ENCODE measurements at regions not wholly inside any gene's neighbourhood (a gene's known extent, or its start where the extent isn't known, plus 50 kb on each side); places are given as distances from the start of the nearest gene placed in this dataset.

DNA sequence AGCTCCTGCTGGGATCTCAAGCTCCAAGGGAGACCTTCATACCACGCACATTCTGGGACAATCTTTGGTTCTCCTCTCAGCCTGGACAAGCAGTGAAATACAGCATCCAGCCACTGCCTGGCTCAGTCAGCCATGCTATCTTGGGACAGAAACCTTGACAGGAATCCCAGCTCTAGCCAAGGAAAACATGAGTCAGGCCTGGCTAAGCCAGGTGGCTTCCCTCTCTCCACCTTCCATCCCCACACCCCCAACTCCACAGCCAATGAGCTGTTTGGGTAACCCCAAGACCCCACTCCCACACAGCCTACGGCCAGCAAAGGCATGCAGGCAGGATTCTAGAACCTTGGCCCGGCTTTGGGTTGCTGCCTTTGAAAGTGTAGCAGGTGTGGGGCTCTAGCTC is 64.9 kb downstream of the MCFD2 start:
- DNase-seq (ENCODE audit: low read depth, low spot score), result peak; percentile 52

DNA sequence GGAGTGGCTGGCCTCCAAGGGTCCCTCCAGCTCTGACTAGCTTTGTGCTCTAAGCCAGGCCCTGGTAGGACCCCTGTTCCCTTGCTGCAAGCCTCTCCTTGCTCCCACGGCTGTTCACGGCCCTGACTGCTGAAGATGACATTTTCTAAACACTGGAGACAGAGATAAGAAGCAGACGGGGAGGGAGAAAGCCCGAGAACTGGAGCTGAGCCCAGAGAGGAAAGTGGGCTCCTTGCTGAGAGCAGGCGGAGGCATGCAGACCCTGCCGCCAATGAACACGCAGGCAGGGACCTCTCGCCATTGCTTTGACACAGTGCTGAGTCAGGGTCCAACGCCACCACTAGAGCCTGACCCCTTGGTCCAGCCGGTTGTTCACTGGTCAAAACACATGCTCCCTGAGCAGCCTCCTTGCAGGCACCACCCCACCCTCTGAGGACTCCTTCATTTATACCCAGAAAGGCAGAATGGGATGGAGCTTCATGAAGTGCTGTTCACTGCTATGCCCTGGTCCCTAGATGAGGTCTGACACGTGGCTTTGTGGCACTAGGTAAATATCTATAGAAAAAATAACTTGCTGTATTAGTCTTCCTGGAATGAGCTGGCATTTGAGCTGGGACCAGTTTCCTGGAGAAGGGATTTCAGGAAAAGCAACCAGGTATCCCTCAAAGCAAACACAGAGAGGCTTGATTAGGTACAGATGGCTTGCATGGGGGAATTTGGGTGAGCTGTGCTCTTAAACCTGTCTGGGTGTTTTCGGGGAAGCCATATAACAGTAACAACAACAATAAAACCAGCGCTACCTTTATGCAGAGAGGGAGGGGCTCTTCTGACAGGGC is 65.7 kb downstream of the MCFD2 start:
- no peak for DNase-seq (ENCODE audit: low read depth, low spot score)

DNA sequence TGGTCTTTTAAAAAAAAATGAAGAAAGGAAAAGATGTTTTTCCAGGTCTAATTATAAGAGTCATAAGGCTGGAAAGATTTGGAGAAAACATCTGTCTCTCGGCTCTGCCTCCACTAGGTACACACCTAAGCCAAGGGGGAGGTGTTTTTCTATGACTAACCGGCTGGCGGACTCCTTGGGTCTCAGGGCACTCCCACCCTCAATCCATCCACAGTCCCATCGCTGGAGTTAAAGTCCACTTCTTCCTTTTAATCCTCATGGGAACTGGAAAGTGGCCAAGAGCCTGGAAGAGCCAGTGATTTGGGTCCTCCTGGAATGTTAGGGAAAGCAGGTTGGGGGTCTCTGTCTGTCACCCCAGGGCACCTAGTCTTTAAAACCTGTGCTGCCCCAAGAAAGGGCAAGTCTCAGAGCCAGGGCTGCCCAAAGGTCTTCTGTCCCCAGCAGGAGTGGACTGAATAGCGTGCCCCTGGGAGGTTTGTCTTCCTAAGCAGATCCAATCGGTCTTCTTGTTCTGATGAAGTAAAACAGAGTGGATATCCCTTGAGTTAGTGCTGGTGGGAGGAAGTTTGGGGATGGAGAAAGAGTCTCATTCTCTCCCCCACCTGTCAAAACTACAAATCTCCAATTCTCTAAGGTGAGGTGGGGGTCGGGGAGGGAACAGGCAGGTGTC is 66.4 kb downstream of the MCFD2 start:
- DNase-seq (ENCODE audit: low read depth, low spot score), result no peak

DNA sequence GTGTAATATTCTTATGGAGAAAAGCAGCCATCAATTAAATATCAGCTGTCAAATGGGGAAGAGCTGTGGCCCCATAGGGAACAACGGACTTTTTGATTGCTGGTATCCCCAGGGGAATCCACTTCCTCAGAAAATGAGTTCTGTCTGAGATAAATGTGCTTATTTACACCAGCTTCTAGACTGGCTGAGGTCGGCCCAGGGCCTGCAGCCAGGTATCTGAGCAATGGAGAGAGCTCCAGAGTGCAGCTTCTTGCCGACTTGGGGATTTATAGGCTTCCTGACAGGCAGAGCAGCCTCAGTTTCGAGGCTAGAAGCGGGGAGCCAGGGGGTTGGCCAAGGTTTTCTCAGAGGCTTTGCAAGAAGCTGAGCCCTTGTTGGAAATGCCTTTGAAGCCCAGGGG is 67.2 kb downstream of the MCFD2 start:
- DNase-seq (ENCODE audit: low read depth, low spot score), result no peak

DNA sequence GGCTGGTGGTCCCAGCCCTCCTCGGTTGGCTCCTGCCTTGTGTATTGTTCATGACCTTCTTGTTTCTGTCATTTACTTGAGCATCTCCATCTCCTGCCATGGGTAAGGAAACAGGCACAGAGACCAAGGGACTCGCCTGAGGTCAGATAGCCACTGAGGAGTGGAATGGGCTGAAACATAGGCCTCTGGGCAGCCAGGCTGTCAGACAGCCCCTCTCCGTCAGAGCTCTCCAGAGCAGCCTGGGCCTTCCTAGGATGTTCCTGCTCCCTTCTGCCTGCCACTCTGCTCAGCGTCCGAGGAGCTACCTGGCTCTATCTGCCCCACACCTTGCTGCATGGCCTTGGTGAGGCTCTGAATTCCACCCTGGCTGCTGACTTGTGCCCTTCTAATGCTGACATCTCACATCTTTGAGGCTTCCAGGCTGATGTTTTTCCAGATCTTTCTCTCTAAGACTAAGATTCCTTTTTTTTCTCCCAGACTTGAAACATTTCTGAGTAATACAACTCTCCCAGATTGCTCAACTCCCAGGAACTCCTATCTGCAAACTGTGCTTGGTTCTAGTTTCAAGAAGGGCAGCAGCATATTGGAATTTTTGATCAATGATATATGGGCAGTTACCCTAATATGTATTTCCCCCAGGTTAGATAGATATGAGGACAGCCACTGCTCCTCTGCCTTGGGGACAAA is 67.7 kb downstream of the MCFD2 start:
- no peak for DNase-seq (ENCODE audit: low read depth, low spot score)

DNA sequence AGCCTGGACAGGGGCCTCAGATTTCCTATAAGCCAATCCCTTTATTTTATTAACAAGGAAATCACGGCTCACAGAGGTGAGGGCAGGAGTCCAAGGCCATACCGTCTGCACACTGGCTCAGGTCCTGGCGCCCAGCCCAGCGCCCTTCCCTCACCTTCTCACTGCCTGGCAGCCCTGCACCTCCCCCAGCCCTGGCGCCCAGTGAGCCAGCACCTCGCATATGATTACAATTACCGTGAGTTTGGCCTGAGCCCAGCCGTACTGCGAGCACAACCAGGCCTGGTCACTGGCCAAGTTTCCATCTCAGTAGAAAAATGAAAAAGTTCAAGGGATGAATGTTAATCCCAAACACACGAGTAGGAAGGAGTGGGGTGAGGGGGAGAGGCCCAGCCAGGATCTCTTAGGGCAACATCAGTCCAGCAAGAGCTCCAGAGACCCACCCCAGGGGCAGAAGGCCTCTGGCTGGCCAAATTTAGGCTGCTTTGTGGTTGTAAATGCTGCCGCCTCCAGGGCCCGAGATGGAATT is 68.4 kb downstream of the MCFD2 start:
- peak; percentile 57 for DNase-seq (ENCODE audit: low read depth, low spot score)

DNA sequence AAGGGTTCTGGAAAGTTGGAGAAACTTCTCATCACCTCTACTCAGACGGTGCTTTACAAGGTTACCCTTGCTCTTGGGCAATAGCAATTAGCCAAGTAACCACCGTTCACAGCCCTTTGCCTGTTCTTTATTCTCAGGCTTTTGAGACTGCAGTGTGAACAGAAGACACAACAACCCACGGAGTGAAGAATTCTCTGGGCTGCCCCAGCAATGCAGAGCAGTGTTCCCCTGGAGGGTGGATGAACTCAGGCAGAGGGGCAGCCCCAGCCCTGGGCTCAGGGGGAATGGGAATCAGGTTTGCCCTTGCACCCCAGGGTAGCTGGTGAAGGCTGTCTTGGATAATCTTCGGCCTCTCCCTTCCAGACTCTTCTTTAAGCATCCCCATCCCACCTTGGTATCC is 69.1 kb downstream of the MCFD2 start:
- DNase-seq (ENCODE audit: low read depth, low spot score), result no peak

DNA sequence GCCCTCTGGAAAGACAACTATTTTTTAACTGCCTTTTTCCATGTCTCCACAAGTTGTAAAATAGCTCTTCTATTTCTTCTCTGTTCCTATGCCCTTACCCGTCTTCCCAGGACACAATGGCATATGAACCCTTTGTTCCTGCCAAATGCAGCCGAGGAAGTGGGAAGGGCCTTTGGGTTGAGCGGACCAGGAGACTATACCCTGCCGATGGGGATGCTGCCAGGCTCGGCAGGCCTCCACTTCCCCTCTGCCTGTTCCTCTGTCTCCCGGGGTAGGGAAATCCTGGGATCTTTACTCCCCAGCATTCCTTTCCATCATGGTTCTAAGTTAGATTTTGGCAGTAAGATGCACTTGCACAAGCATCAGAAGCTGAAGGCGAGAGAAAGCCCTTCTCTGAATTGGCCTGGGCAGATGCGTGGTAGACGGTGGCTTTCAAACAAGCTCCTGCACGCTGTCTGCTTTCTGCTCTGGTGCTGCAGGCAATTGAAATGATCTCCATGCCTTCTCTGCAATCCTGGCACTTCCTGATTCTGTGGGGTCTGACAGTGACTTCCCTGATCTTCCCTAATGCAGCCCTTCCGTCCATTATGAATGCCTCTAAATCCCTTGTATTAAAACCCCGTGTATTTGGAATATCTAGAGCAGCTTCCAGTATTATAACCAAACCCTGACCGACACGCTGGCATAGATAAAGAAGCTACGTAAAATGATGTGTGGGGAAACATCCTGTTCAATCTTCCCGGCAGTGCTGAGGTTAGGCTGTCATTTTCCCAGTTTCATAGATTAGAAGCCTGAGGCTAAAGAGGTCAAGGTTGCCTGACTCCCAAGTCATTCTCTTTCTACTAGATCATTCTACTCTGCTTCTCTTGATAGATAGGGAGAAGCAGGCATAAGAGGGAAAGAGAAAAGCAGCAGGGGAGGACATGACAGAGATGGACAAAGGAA is 69.8 kb downstream of the MCFD2 start:
- no peak for DNase-seq (ENCODE audit: low read depth, low spot score)

DNA sequence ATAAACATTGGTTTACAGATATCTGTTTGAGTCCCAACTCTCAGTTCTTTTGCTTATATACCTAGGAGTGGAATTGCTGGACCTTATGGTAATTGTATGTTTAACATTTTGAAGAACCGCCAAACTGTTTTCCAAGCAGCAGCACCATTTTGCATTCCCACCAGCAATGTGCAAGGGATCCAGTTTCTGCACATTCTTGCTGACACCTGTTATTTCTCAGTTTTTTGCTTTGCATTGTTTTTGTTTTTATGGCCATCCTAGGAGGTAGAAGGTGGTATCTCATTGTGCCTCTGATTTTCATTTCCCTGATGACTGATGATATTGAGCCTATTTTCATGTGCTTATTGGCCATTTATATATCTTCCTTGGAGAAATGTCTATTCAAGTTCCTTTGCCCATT is 71.2 kb downstream of the MCFD2 start:
- DNase-seq (ENCODE audit: low read depth, low spot score), result no peak

DNA sequence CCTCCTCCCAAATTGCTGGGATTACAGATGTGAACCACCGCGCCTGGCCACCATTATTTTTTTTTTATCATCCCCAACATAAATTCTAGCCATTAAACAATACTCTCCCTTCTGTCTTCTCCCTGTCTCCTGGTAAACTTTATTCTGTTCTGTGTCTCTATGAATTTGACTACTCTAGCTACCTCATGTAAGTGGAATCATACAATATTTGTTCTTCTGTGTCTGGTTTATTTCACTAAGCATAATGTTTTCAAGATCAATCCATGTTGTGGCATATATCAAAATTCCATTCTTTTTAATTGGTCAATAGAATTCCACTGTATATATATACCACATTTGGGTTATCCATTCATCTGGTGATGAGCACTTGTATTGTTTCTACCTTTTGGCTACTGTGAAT is 71.6 kb downstream of the MCFD2 start:
- no peak for DNase-seq (ENCODE audit: low read depth, low spot score)

DNA sequence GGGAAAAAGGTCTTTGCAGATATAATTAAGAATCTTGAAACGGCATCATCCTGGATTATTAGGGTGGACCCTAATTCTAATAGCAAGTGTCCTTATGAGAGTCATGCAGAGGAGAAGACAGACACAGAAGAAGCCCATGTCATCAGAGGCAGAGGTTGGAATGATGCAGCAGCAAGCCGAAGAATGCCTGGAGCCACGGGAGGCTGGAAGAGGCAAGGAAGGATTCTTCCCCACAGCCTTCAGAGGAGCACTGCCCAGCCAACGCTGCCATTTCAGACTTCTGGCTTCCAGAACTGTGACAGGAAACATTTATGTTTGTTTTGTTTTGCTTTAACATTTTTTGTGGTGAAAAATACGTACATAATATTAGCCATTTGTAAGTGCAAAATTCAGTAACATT is 72.3 kb downstream of the MCFD2 start:
- DNase-seq (ENCODE audit: low read depth, low spot score), result no peak

DNA sequence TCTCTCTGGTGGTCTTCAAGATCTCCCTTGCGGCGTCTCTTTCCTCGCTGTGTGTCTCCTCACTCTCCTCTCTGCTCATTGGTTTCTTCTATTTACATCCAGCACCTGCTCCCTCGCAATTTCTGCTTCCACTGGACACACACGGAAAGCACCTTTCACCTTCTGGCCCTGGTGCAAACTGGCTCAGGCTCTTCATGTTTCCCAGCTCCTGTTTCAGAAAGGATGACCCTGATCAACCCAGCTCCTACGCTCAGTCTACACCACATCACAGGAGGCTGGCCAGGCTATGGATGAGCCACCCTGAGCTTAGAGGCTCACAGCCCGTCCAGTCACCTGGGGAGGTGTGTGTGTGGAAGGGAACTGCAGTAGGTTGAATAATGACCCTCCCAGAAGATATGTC is 72.7 kb downstream of the MCFD2 start:
- DNase-seq (ENCODE audit: low read depth, low spot score), result no peak

DNA sequence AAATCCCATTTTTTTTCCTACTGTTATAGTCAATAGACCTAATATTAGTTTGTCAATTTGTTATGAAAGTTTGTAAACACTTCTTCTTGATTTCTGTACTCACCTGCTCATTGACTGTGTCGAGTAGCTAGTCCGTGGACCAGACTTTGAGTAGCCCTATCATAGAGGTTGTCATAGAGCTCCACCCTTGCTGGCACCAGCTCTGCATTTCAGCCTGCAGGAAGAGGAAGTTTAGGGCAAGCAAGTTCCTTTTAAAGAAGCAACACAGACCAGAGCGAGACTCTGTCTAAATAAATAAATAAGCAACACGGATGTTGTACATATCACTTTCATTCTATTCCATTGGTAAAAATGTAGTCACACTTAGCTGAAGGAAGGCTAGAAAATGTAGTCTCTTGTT is 74.0 kb downstream of the MCFD2 start:
- no peak for DNase-seq (ENCODE audit: low read depth, low spot score)

DNA sequence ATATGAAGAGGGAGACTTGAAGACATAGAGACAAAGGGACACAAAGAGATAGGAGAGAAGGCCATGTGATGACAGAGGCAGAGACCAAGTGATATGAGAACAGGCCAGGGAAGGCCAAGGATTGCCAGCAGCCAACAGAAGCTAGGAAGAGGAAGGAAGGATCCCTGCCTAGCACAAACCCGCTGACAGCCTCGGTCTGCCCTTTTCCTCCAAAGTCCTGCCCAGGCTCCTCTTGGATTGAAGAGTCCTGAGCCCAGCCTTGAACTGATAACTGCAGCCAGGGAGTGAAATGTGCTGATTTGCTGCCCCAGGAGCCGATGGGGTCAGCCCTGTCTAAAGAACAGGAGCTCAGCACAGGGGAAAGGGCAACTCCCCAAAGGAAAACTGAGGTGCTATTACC is 76.6 kb downstream of the MCFD2 start:
- no peak for DNase-seq (ENCODE audit: low read depth, low spot score)

DNA sequence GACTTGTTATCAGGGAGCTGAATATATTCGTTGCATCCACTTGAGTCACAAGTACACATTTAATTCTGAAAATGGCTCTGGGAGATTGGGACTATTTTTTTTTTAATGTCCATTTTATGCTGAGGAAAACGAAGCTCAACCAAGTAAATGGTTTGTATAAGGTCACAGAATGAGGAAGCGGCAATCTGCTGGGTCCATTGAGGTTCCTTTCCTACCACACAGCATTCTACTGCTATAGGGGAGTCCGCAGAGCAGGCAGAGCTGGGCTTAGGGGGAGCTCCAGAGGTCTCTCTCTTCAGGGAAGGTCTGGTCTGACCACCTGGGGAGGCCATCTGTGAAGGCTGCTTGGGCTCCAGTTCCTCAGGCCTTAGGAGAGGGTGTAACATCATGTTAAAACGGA is 77.9 kb downstream of the MCFD2 start:
- no peak for DNase-seq (ENCODE audit: low read depth, low spot score)

DNA sequence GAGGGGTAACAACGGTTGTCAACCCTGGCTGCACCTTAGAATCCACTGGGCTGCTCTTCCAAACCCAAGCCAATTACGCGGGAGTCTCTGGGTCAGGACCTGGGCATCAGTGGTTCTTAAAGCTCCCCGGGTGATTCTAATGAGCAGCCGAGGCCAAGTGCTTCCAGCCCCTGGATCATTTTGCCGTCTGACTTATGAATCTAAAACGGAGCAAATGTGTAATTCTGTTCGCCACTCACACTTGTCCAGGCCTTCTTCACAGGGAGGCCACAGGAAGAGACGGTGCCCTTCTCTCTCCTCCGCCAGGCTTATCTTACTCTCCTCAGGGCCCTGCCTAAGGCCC is 78.5 kb downstream of the MCFD2 start:
- DNase-seq (ENCODE audit: low read depth, low spot score), result no peak

DNA sequence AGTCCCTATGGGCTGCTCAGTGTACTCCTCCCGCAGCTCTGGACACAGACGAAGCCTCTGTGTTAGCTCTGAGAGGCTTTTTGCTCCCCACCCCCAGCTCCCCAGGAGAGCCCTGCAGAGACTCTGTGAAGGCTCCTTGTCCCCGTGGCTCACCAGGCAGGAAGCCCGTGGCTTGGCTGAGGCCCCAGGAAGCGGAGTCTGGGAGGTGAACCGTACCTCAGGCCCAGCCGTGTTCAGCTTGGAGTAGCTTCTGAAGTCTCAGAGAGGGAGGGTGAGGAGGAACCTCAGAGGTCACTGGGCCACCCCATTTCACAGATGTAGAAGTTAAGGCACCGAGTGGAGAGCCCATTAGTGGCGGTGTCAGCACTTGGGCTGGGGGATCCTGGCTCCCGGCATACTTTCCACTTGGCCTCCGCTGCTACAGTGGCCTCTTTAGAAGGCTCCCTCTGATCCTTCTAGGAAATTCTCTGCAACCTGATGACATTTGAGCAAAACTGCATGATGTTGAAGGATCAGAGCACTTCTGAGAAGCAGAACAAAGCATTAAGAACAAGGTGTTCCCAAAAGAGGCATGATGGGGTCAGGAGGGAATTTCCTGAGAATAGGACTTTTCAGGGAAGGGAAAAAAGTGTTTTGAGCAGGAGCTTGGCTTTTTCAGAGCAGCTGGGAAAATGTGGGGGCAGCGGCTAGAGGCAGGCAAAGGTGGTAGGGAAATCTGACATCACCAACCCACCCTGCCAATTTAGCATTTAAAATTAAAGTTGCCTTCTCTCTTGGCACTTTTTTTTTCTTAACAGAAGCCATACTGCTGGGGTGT is 79.1 kb downstream of the MCFD2 start:
- no peak for DNase-seq (ENCODE audit: low read depth, low spot score)

DNA sequence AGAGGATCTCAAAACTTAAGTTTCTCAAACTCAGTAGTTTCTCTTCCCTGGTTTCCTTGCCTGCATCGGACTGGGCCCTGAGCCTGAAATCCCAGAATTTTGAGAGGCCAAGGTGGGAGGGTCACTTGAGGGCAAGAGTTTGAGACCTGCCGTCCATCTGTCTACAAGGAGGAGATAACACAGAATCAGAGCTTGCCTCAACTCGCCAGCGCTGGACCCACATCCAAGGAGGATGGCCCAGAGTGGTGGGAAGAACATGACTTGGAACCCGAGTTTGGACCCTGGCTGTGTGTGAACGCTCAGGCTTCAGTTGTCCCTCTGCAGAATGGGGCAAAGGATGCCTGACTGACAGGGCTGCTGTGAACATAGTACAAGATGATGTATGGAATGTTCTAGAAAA is 80.1 kb downstream of the MCFD2 start:
- no peak for DNase-seq (ENCODE audit: low read depth, low spot score)

DNA sequence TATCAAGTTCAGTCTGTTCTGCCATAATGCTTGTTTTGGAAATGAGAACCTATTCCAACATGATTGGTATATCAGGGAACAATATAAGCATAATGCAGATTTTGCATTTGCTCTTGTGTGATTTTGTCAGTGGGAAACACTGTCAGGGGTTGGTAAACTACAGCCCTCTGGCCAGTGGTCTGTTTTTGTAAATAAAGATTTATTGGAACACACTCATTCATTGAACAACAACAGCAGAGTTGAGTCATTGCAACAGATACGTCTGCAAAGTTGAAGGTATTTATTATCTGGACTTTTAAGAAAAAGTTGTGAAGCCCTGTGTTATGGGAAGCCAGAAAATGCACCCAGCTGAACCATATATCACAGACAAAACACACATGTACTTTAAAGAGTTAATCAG is 83.1 kb downstream of the MCFD2 start:
- DNase-seq (ENCODE audit: low read depth, low spot score), result no peak

DNA sequence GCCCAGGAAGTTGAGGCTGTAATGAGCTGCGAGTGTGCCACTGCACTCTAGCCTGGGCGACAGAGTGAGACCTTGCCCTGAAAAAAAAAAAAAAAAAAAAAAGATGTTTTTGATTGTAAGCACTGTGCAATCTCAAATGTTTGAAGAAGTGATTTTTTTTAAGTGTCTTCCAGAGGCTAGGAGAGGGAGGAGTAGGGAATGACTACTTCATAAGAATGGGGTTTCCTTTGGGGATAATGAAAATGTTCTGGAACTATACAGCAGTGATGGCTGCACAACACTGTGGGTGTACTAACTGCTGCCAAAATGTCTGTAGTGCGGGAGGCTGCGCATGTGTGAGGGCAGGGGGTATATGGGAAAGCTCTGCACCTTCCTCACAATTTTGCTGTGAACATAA is 83.7 kb downstream of the MCFD2 start:
- no peak for DNase-seq (ENCODE audit: low read depth, low spot score)
